Ovary (tissue), 3 donors: ENCODE measurements at regions not wholly inside any gene's neighbourhood (a gene's known extent, or its start where the extent isn't known, plus 50 kb on each side); places are given as distances from the start of the nearest gene placed in this dataset.

ENCODE experiments used
- EP300 ChIP-seq: sonication (generic); formaldehyde crosslinking; IDR thresholded peaks from one replicate; pipeline ENCODE4 v1.6.1; 2017; ENCODE audit warnings: antibody characterized with exemption
- TF ChIP-seq, protein P1 (sequence below), 3 donors: fragments of 450-650 bp in 2 of 3; fragments of 200-600 bp in 1 of 3; IDR thresholded peaks; one replicate each; pipeline versions ENCODE4 v1.5.1 to v1.8.0; 2016 to 2022; ENCODE audit warnings: antibody characterized with exemption in 3 of 3, mild to moderate bottlenecking in 1 of 3
- donor health status: DM: no; HTN: no; CAD: no.

DNA sequence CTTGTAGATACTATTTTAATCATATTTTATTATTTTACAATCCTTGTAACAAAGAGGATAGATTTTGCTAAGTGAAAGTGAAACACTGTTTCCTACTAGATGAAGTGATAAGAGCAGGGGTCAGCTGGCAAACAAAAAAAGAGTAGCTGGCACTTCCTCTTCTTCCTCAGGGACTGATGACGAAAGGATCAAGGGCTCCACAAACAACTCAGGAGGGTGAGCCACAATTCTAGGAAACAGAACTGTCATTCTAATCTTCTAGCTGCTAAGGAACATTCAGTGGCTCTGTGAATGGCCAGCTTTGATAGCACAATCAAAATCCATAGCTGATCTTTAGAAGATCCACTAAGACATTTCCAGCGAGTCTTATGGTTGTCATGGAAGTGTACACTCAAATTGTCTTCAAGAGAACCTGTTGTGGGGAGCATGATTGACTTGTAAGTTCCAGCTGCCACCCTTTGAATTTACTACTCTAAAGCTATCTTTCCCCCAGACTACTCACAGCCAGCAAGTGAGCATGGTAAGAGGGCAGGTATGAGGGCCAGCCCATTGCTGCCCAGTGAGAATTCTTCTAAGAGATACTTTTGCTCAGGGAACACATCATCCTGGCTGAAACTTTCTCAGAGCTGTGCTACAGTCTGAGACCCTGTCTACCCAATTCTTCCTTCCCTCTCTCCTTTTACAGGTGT lies 275.7 kb upstream of the RASGEF1B start:
- TF ChIP-seq, protein P1, sequence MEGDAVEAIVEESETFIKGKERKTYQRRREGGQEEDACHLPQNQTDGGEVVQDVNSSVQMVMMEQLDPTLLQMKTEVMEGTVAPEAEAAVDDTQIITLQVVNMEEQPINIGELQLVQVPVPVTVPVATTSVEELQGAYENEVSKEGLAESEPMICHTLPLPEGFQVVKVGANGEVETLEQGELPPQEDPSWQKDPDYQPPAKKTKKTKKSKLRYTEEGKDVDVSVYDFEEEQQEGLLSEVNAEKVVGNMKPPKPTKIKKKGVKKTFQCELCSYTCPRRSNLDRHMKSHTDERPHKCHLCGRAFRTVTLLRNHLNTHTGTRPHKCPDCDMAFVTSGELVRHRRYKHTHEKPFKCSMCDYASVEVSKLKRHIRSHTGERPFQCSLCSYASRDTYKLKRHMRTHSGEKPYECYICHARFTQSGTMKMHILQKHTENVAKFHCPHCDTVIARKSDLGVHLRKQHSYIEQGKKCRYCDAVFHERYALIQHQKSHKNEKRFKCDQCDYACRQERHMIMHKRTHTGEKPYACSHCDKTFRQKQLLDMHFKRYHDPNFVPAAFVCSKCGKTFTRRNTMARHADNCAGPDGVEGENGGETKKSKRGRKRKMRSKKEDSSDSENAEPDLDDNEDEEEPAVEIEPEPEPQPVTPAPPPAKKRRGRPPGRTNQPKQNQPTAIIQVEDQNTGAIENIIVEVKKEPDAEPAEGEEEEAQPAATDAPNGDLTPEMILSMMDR (IDR thresholded peaks at IDR 0.05) = no peak
- no peak for TF ChIP-seq EP300
